ENCODE measurements at regions not wholly inside any gene's neighbourhood (a gene's known extent, or its start where the extent isn't known, plus 50 kb on each side); places are given as distances from the start of the nearest gene placed in this dataset.
"Not testable (repeated sequence)": the region's sequence is repeated elsewhere in the genome, so short reads cannot be mapped to it uniquely, and the experiment has no call there.

DNA sequence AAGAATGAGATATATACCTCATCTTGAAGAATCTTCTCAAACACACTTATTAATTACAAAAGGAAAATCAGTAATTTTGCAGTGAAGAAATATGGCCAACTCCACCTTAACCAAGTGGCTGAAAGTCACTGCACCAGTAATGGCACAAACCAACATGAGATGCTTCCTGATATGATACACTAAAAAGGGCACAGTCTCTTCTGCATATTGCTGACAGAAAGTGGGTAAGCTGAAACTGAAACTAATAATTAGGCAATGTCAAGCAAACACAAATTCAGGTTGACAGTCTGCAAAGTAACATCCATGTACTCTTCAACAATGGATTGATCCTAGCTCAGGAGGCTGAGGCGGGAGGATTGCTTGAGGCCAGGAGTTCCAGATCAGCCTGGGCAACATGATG lies 56.1 kb downstream of the ZNF22 start:
- DNase-seq (ENCODE audit: low read depth) = not testable (repeated sequence)

DNA sequence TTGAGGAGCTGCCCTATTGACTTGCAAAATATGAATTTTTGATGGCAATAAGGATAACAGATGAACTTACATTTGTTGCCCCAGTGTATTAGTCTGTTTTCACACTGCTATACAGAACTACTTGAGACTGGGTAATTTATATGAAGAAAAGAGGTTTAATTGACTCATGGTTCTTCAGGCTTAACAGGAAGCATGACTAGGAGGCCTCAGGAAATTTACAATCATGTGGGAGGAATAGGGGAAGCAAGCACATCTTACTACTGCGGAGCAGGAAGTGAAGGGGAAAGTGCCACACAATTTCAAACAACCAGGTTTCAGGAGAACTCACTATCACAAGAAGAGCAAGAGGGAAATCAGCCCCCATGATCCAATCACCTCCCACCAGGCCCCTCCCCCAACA lies 57.9 kb downstream of the ZNF22 start:
- no peak for DNase-seq (ENCODE audit: low read depth)

DNA sequence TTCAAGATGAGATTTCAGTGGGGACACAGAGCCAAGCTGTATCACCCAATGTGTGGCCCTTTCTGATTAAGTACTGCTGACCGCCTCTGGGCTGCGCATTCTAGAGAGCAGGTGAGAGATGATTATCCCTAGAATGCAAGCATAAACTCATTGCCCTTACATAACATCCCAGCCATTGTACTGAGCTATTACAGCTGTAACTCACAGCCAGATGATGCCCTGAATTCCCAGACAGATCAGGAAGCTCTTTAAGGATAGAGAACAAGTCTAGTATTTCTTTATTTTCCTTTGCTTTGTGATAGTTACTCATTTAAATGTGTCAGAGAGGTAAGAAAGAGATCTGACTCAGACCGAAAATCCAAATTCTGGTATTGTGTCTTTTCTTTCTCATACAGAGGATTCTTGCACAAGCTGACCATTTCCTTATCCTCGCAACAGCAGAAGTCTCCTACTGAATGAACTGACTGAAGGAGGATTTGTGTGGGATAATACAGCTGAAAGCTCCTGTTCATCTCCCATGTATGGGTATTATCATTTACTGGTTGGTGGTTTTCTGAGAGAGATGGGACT lies 58.4 kb downstream of the ZNF22 start:
- DNase-seq (ENCODE audit: low read depth) = no peak

DNA sequence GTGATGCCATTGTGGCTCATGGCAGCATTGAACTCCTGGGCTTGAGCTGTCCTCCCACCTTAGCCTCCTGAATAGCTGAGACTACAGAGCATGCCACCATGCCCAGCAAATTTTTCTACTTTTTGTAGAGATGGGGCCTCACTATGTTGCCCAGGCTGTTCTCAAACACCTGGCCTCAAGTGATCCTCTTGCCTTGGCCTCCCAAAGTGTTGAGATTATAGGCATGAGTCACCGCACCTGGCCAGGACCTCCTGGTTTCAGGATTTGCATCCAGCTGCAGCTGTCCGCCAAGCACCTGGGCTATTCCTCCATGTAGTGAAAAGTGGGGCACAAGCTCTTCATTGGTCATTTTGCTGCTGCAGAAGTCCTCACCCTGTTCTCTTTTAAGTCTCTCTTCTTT lies 58.9 kb downstream of the ZNF22 start:
- no peak for DNase-seq (ENCODE audit: low read depth)

DNA sequence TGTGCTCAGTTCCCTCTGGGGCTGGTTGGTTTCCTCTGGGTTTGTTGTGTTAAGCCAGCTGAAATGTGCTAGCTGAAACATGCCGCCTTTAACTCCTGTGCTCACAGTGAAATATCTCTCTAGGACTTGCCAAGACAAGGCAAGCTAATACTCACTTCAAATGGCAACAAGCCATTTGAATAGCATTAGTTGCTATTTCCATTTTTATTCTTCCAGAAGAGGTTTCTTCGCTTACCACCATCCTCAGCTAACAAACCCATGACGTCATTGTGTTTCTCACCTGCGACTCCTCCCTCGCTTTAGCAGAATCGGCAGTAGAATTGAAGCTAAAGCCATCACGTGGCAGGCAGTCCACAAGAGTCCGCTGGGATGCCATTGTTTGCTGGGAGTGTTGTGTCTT lies 61.3 kb downstream of the ZNF22 start:
- no peak for DNase-seq (ENCODE audit: low read depth)

DNA sequence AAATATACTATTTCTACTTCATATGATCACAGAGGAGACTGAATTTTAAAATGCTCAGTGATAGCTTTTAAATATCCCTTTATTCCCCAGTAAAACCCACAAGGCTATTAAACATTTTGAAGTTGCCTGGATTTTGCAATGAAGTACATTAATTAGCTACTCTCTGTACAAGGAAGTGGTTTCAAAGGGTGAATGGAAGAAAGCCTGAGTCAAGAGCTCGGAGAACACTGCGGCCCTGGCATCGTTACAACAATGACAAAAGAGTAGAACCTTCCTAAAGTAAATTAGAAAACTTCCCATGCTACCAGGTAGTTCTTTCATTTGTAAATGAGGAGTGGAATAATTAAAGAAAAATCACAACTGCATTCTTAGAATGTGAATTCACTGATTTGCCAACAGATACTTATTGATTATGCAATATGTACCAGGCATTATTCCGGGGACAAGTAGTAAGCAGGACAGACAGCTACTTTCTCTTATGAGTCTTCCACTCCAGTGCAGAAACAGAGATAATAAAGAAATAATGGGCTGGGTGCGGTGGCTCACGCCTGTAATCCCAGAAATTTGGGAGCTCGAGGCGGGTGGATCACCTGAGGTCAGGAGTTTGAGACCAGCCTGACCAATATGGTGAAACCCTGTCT lies 63.0 kb downstream of the ZNF22 start:
- DNase-seq (ENCODE audit: low read depth) = no peak

DNA sequence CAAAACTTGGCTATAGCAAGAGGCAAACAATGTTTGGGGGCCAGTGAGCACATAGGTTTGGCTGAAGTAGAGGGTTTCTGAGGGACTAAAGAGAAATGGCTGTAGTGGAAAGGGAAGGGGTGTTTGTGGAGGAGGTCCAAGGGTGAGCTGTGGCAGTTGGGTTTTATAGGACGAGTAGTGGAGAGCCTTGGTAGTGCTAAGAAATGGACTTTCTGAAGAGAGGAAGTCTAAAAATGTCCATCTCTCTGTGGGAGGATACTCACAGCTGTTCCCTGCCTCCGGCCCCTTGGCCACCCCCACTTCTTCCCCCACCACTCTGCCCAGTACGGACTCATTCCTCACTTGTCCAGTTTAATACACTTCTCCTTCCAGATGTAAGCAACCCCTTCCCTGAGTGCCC lies 64.3 kb downstream of the ZNF22 start:
- DNase-seq (ENCODE audit: low read depth) = no peak

DNA sequence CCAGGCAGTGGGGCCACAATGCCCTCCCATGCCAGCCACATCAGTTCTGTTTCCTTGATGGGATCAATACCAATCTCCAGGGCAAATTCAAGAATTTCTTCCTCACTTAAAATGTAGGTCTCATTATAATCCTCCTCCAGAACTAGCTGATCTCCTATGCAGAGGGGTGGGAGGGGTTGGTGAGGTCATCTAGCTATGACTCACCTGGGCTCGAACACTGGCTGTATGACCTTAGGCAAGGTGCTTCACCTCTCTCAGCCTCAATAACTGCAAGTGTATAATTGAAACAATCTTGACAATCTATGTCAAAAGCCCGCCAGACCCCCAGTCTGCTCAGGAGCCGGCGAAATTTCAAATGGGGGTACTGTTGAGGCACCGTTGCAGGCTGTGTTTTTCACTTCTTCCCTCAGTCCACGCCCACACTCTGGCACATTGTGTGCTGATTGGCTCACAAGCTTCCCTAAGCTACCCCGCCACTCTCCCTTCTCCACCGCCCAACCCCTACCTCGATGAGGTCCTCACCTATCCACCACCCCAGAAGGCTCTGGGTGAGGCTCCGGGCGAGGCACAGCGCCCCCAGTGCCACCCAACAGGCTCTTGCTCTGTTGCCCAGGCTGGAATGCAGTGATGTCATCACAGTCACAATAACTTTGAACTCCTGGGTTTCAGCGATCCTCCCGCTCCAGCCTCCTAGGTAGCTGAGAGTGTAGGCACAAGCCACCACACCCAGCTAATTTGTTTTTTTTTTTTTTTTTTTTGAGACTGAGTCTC lies 70.5 kb downstream of the ZNF22 start:
- DNase-seq (ENCODE audit: low read depth) = no peak

DNA sequence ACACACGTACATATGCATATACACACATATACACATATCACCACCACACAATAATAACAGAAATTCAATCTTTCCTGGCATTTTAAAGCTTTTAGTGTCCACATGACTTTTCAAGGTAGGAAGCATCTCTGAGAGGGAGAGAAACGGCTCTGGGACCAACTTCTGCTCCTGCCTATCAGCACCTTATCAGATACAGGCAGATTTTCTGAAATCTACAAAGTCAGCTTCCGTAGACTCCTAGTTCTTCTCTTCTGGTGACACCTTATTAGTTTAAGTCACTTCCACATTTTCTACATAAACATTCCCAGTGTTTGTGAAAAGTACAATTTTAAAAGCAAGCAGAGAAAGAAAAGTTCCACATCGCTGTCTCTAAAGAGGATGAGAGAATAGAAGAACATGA lies 74.5 kb downstream of the ZNF22 start:
- no peak for DNase-seq (ENCODE audit: low read depth)

DNA sequence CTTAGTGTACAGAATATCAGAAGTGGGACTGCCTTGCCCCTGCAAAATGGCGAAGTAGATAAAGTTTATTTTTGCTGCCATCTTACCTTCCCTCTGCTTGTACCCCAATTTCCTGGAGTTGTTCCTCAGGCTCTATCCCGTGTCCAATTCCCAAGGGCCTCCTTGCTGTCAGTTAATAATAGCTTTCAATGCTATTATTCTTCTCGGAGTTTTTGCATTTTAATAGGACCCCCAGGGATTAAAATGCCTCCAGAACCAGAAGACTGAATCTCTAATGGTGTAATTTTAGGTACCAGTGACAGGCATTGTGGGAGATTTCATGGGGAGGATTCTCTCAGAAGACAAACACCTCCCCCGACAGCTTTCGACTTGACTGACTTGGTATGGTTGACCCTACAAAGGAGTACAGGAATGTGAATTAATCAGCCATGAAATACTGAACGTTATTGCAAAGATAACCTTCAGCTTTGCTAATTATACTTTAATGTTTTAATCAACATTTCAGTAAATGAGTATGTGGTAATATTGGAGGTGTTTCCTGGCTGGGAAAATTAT lies 75.2 kb downstream of the ZNF22 start:
- DNase-seq (ENCODE audit: low read depth) = no peak

DNA sequence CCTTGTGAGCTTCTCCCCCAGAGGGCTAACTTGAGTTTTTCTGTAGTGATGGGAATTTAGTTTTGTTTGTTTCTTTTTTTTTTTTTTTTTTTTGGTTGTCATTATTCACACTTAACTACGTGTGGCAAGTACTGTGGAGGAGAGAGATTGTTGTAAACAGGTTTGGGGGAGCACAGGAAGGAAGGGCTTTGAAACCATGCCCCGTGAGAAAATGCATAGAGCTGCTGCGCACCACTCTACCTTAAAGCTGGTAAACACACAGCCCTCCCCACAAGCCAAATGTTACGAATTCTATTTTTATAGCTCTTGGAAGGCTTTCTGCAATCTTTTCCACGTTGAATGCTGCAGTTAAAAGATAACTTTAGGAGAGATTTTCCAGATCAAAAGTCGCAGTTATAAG lies 76.2 kb downstream of the ZNF22 start:
- no peak for DNase-seq (ENCODE audit: low read depth)

DNA sequence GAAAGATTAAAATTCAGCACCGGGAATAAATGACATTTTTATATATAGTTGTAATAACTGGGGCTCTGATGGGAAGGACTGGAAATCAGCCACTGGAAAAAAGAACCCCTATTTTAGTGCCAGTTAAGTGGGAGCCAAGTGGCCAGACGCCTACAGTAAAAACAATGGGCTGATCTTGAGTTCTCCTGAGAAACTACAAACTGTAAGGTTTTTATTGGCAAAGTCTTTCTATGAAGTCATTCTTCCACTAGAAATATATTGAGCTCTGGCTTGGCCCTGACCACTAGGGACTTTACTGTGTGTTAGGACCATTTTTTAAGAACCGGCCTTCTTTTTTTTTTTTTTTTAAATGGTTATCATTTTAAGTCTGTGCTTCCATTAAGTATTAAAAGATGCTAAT lies 79.6 kb downstream of the ZNF22 start:
- DNase-seq (ENCODE audit: low read depth) = no peak

DNA sequence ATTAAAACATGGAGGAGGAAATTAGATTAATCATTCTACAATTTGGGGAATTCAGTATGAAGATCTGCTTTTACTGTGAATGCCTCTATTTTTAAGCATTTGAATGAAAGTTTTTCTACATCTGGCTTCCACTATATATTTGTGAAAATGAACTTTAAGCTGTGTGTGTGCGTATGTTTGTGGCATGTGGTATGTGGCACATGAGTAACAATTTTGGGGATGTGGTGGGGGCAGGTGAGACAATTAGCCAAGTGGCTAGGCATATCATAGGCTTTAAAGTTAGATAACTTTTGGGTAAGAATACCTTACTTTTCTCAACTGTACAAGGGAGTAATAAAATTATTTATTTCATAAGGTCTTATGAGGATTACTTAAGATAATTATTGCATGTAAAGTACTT lies 81.5 kb downstream of the ZNF22 start:
- no peak for DNase-seq (ENCODE audit: low read depth)

DNA sequence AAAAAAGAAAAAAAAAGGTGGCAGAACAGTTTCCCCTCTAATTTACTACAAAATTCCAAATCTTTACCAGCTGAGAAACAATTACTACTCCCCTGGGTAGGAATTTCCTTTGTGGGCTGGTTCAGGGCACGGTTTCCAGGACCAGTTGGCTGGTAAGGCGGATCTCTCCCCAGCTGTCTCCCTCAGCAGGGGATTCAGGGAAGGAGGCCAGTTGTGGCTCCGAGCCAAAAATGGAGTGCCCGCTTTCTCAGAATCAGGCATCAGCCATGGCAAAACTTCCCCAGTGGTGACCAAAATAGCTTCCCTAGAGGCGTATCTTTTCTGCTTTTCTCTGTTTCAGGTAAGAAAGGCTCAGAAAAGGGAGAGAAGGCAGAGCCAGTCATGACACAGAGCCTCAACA lies 91.2 kb downstream of the ZNF22 start:
- no peak for DNase-seq (ENCODE audit: low read depth)

DNA sequence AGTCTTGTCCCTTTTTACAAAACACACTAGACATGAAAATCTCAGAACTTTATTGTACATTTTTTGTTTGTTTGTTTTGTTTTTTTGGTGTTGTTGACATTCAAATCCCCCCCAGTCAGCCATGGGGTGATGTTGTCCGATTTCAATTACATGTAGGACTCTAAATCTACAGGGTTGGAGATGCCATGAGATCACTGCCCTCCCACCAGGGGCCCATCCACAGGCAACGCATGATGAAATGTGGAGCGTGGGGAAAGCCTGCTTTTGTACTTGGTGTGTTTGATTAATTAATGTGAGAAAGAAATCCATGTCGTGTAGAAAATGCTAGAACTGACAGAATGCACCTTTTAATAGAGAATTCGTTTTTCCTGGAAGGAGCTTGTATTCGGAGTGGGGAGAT lies 93.2 kb downstream of the ZNF22 start:
- DNase-seq (ENCODE audit: low read depth) = no peak

DNA sequence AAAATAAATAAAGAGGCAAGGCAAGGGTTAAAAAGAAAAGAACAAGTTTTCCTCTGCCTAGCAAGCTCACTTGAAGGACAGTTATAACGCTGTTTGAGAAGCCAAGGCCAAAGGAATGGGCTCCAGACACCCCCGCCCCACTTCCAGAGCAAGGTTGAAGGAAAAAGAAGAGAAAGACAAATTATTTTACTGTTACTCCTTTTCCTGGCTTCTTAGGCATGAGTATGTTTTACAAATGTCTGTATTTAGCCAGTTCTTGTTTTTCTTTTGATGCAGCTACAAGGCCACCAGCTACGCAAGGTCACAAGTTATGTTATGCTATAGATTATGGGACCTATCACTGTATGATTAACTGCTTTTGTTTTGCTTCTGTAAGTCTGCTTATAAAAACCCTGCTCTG lies 94.6 kb downstream of the ZNF22 start:
- DNase-seq (ENCODE audit: low read depth) = no peak

DNA sequence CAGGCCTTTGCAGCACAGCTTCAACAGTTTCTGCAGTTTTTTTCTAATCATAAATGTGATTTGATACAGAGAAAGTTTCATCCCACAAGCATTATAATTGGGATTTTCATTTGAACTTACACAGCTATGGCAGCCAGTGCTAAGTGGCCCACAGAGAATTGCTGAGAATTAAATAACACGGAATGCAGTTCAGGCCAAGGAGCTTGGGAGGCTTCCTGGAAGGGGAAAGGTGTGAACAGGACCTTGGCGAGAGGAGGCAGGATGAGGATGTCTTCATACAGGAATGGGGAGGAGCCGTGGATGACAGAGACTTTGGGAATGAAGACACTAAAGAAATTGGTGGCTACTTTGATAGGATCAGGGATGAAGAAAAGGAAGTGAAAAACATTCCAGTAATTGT lies 95.3 kb downstream of the ZNF22 start:
- DNase-seq (ENCODE audit: low read depth) = no peak

DNA sequence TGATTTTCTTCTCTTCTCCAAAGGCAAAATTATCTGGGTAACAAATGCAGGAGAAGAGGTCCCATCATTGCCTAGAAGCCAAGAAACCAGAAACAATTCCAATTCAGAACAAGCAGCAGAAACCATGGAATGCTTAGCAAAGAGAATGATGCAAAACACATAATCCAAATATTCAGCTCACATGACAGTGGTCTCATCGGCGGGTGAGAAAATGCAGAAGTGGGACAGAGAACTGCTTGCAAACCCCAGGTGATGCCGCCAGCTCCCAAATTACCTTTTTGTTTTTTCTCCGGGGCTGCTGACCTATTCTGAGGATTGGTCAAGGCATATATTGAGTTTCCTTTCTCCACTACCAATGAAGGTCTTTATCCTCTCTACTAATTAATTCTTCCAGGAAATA lies 99.7 kb downstream of the ZNF22 start:
- no peak for DNase-seq (ENCODE audit: low read depth)

DNA sequence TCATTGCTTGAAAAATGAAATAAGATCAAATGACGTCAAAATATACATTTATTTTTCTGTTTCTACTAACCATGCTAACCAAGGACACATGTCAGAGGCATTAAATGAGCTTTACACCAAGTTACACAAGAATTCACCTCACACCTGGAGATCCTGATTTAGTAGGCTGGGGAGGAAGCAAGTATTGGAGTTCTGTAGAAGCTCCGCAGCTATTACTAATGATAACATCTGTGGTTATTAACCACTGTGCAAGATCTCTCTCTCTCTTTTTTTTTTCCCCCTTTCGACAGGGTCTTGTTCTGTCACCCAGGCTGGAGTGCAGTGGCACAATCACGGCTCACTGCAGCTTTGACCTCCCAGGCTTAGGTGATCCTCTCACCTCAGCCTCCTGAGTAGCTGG lies 104.0 kb downstream of the ZNF22 start:
- DNase-seq (ENCODE audit: low read depth) = no peak

DNA sequence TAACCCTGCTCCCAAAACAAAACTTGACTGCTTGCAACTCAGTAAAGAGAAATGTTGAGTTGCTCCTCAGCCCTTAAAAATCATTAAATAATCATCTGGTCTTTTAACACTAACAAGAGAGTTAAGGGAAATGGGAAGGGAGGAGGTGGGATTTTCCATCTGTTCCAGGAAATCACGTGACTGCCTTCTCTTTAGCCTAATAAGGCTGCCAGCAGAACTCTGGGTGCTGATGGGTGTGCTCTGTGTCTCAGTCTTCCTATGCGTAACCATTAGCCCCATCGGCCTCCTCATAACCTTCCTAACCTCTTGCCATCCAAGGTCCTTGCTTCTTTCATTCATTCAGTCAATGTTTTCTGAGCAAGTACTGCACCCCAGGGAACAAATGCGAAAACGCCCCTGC lies 104.6 kb downstream of the ZNF22 start:
- DNase-seq (ENCODE audit: low read depth) = not testable (repeated sequence)

DNA sequence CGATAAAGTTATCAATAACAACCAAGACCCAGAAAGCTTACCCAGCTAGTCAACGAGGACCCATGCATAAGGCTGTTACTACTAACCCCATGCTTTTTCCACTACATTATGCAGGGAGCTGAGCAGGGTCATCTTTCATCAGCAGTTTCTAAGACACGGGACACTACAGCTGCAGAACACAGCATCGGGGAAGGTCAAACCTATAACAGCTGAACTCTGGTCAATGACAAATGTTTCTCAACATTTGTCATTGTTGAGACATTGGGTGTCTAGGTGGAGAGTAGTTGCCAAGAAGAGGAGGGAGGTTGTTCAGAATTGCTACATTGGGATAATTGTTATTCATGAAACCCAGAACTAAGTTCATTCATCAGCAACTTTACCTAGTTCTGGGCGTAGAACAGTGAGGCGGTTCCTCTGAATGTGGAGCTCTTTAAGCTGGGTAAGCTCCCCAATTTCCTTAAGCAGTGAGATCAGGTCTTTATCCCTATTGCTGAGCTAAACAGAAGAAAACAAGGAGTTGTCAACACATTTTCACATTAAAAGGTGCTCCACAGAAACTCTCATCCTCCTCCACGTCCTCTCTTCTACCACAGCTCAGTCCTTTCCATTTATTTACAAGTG lies 105.6 kb downstream of the ZNF22 start:
- no peak for DNase-seq (ENCODE audit: low read depth)

DNA sequence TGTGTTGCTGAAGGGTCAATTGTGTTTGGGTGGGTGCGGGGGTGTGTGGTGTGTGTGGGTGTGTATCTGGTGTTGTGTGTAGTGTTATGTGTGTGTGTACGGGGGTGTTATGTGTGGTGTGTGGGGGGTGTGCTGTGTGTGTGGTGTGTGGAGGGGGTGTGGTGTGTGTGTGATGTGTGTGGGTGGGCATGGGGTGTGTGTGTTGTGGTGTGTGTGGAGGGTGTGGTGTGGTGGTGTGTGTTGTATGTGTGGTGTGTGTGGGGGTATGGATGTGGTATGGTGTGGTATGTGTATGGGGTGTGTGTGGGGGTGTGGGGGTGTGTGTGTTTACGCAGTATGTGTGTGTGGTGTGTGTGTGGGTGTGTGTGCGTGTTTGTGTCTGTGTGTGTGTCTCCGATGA lies 110.8 kb downstream of the ZNF22 start:
- DNase-seq (ENCODE audit: low read depth) = no peak

DNA sequence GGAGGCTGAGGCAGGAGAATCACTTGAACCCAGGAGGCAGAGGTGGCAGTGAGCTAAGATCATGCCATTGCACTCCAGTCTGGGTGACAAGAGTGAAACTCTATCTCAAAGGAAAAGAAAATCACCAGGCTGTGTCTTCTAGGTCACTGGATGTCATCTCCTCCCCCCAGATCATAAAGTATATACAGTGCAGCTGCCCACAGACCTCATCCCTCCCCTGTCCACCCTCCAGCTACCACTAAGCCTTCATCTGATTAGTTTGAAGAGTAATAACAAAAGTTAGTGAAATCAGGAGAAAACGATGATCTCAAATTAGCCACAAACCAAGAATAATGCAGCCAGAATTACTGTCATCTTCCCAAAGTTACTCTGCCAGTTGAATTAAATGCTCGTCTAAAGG lies 117.2 kb downstream of the ZNF22 start:
- not testable (repeated sequence) for DNase-seq (ENCODE audit: low read depth)

Data from stimulated activated CD4-positive, alpha-beta T cell treated with anti-CD3 and anti-CD28 coated beads, Interleukin-2, amount 100 ng/mL, for 4 hours (primary cell).